ENCODE measurements at regions not wholly inside any gene's neighbourhood (a gene's known extent, or its start where the extent isn't known, plus 50 kb on each side); places are given as distances from the start of the nearest gene placed in this dataset.

DNA sequence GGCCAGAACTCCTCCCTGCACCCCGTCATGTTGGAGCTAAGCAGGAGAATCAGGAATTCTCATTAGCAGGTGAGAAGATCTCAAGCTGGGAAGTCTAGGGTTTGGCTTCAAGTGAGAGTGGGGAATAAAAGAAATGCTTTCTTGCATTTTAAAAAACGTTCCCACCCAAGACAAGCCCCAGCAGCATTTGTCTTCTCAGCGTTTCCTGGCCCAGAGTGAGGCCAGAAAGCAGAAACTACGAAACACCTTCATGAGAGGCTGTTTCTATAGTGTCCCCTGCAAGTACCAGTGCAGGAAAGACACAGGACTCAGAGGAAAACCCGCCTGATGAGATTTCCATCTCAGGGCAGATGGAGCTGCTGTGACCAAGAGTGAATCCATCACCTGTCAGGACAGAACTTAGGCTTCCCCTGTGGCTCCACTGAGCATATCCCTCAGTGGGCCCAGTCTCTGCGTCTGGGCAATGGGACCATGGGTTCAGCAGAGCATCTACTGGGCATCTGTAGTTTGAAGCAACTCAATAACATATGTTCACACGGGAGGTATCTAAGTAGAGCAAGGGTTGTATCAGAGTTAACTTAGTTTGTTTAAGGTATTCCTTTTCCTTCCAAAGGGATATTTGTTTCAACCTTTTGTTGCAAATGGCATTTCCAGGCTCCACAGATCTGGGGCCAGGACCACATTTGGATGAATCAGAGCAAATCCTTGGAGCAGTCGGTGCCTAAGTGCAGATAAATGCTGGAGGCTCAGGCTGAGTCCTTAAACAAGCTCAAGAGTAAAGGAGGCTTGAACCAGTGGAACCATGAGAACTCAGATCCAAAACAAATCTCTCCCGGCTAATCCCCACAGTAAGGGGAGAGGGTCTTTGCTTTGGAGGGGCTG is 548.3 kb downstream of the MIAT start:
- H4K20me1 ChIP-seq (ENCODE audit: insufficient read depth, low read length), result no peaks in the 10 kb centered on the region

DNA sequence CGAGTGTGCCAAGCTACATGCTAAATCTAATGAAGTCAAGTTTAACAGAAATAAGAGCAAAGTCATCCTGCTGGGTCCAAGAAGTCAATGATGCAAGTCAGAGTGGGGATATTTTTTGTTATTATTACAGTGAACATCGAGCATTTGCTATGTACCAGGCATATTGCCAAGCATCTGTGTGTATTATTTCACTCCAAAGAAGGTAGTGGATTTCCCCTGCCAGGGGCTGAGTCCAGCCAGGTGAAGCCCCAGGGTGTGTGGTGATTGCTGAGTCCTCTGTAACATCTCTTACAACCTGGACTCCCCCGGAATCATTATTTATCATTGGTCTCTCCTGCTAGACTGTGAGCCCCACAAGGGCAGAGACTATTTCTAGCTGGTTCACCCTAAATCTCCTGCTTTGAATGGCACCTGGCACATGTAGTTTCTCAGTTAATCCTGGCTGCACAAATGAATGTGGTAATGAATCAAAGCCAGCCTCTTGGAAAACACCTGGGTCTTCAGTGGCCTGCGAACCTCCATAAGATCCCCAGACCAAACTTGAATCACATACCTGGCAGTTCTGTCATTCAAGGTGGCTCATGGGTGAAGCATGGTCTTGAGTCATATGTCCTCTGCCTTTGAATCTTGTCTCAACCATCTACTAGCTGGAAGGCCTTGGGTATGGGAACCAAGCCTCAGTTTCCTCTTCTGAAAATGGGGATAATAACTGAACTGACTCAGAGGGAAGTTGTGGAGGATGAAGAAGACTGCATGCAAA is 549.2 kb downstream of the MIAT start:
- Histone ChIP-seq H3K36me3 (replicated peaks; ENCODE audit: low read depth, low read length) (no peaks in the 10 kb centered on the region), H3K27me3 (ENCODE audit: low read depth, low read length) (peaks cover 18% of the 10 kb centered on the region; the same call in 1 of the 2 replicates), H2AFZ (ENCODE audit: low read depth, low read length) (no peak overlapping the region), H3K4me2 (ENCODE audit: low read length) (no peak overlapping the region), H3K4me3 (ENCODE audit: low read length) (no peak overlapping the region), H3K9me3 (ENCODE audit: insufficient read depth, low read length) (no peaks in the 10 kb centered on the region), H3K4me1 (ENCODE audit: low read length) (no peaks in the 10 kb centered on the region), H4K20me1 (ENCODE audit: insufficient read depth, low read length) (no peaks in the 10 kb centered on the region), H3K9ac (ENCODE audit: low read length) (no peak overlapping the region), H3K27ac (ENCODE audit: low read length) (no peak overlapping the region), H3K79me2 (ENCODE audit: low read length) (no peaks in the 10 kb centered on the region)
- TF ChIP-seq, protein P1, sequence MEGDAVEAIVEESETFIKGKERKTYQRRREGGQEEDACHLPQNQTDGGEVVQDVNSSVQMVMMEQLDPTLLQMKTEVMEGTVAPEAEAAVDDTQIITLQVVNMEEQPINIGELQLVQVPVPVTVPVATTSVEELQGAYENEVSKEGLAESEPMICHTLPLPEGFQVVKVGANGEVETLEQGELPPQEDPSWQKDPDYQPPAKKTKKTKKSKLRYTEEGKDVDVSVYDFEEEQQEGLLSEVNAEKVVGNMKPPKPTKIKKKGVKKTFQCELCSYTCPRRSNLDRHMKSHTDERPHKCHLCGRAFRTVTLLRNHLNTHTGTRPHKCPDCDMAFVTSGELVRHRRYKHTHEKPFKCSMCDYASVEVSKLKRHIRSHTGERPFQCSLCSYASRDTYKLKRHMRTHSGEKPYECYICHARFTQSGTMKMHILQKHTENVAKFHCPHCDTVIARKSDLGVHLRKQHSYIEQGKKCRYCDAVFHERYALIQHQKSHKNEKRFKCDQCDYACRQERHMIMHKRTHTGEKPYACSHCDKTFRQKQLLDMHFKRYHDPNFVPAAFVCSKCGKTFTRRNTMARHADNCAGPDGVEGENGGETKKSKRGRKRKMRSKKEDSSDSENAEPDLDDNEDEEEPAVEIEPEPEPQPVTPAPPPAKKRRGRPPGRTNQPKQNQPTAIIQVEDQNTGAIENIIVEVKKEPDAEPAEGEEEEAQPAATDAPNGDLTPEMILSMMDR (IDR thresholded peaks at IDR 0.05; ENCODE audit: low read depth, low read length), result no peak
- no peak for TF ChIP-seq EZH2phosphoT487 (IDR thresholded peaks at IDR 0.05; ENCODE audit: low read depth)

More for the DNA sequence above, 548.3 kb downstream of the MIAT start:
- H3K27ac ChIP-seq (ENCODE audit: low read length), result no peak overlapping the region
- H3K4me1 ChIP-seq (ENCODE audit: low read length), result no peaks in the 10 kb centered on the region
- H3K36me3 ChIP-seq (replicated peaks; ENCODE audit: low read depth, low read length), result no peaks in the 10 kb centered on the region
- no peaks in the 10 kb centered on the region for H3K79me2 ChIP-seq (ENCODE audit: low read length)
- H3K9ac ChIP-seq (ENCODE audit: low read length), result no peak overlapping the region
- H3K27me3 ChIP-seq (ENCODE audit: low read depth, low read length), result peaks cover 13% of the 10 kb centered on the region; the same call in 1 of the 2 replicates
- H3K9me3 ChIP-seq (ENCODE audit: insufficient read depth, low read length), result no peaks in the 10 kb centered on the region
- no peak overlapping the region for H2AFZ ChIP-seq (ENCODE audit: low read depth, low read length)
- H3K4me3 ChIP-seq (ENCODE audit: low read length), result no peak overlapping the region
- H3K4me2 ChIP-seq (ENCODE audit: low read length), result no peak overlapping the region
- no peak for TF ChIP-seq EZH2phosphoT487 (IDR thresholded peaks at IDR 0.05; ENCODE audit: low read depth)
- TF ChIP-seq, protein P1 (IDR thresholded peaks at IDR 0.05; ENCODE audit: low read depth, low read length), result no peak

DNA sequence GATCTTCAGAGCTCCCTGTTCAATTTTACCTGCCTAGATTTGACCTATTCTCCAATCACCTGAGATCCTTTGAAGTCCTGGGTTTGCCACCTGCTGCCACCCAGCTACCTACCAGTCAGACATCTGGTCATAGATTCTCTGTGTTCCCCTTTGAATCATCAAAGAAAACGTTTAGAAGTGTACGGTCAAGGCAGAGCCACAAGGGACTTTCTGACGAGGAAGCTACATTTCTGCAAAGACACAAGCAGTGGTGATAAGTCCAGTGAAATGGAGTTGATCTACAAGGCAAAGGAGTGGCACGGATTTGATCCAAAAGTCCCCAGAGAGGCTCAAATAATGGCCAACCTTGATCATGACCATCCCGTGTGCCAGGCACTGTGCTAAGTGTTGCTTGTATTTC is 549.9 kb downstream of the MIAT start:
- Histone ChIP-seq H4K20me1 (ENCODE audit: insufficient read depth, low read length) (no peaks in the 10 kb centered on the region), H2AFZ (ENCODE audit: low read depth, low read length) (no peak overlapping the region), H3K4me1 (ENCODE audit: low read length) (no peaks in the 10 kb centered on the region), H3K9me3 (ENCODE audit: insufficient read depth, low read length) (no peaks in the 10 kb centered on the region), H3K9ac (ENCODE audit: low read length) (no peak overlapping the region), H3K79me2 (ENCODE audit: low read length) (no peaks in the 10 kb centered on the region), H3K4me2 (ENCODE audit: low read length) (no peak overlapping the region), H3K36me3 (replicated peaks; ENCODE audit: low read depth, low read length) (no peaks in the 10 kb centered on the region), H3K27me3 (ENCODE audit: low read depth, low read length) (peaks cover 18% of the 10 kb centered on the region; the same call in 1 of the 2 replicates), H3K27ac (ENCODE audit: low read length) (no peak overlapping the region), H3K4me3 (ENCODE audit: low read length) (no peak overlapping the region)
- no peak for TF ChIP-seq EZH2phosphoT487 (IDR thresholded peaks at IDR 0.05; ENCODE audit: low read depth)
- TF ChIP-seq, protein P1 (IDR thresholded peaks at IDR 0.05; ENCODE audit: low read depth, low read length), result no peak

DNA sequence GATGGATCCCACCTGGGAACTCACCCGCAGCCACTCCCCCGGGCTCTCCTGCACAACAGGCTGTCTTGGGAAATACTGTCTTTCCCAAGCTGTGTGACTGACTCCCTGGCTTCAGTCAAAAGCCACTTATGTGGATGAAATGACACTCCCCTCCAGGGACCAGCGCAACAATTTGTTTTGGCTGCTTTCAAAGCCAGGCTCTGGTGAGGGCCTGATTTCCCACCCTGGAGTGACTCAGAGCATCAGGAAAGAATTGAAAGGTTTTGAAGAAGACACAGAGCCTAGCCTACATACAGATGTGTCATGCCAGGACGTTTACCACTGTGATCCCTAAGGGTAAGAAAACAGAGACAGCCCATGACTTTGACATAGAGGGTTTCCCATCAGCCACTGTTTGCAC is 550.5 kb downstream of the MIAT start:
- H4K20me1 ChIP-seq (ENCODE audit: insufficient read depth, low read length), result no peaks in the 10 kb centered on the region
- no peaks in the 10 kb centered on the region for H3K9me3 ChIP-seq (ENCODE audit: insufficient read depth, low read length)
- H3K4me3 ChIP-seq (ENCODE audit: low read length), result no peak overlapping the region
- H3K27me3 ChIP-seq (ENCODE audit: low read depth, low read length), result peaks cover 18% of the 10 kb centered on the region; the same call in 1 of the 2 replicates
- H3K27ac ChIP-seq (ENCODE audit: low read length), result no peak overlapping the region
- no peak overlapping the region for H2AFZ ChIP-seq (ENCODE audit: low read depth, low read length)
- no peaks in the 10 kb centered on the region for H3K4me1 ChIP-seq (ENCODE audit: low read length)
- no peaks in the 10 kb centered on the region for H3K36me3 ChIP-seq (replicated peaks; ENCODE audit: low read depth, low read length)
- no peaks in the 10 kb centered on the region for H3K79me2 ChIP-seq (ENCODE audit: low read length)
- TF ChIP-seq, protein P1 (IDR thresholded peaks at IDR 0.05; ENCODE audit: low read depth, low read length), result no peak
- TF ChIP-seq EZH2phosphoT487 (IDR thresholded peaks at IDR 0.05; ENCODE audit: low read depth), result no peak
- no peak overlapping the region for H3K4me2 ChIP-seq (ENCODE audit: low read length)
- no peak overlapping the region for H3K9ac ChIP-seq (ENCODE audit: low read length)
